ENCODE measurements at regions not wholly inside any gene's neighbourhood (a gene's known extent, or its start where the extent isn't known, plus 50 kb on each side); places are given as distances from the start of the nearest gene placed in this dataset.

DNA sequence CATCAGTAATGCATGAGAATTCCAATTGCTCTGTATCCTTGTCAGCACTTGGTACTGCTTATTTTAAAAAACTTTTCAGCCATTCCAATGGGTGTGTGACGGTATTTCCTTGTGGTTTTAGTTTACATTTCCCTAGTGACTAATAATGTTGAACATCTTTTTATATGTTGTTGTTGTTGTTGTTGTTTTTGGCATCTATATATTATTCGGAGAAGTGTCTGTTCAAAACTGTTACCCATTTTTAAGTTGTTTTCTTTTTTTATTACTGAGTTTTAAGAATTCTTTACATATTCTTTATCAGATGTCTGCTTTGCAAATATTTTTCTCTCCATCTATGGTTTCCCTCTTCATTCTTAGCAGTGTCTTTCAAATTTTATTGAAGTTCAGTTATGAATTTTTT lies 231.1 kb upstream of the POU3F1 start:
- DNase-seq (no peak), ATAC-seq (ENCODE audit: low read depth in 2 of 2) (no peak)
- no peaks in the 10 kb centered on the region for H3K4me1 Mint-ChIP-seq
- peaks cover 8 to 34% (median 24%) of the 10 kb centered on the region in 7 donors for H3K9me3 Mint-ChIP-seq
- no peak overlapping the region for H3K27ac Mint-ChIP-seq
- no peak overlapping the region for H3K4me3 Mint-ChIP-seq
- peaks cover 9 to 24% of the 10 kb centered on the region in 2 donors for H3K36me3 Mint-ChIP-seq
- peaks cover 20 to 44% (median 36%) of the 10 kb centered on the region in 3 donors for H3K27me3 Mint-ChIP-seq

- Mint-ChIP-seq H3K9me3 (peaks cover 8 to 34% (median 22%) of the 10 kb centered on the region in 7 donors), H3K27me3 (peaks cover 19 to 45% (median 36%) of the 10 kb centered on the region in 3 donors)
These were observed 229.4 kb upstream of the POU3F1 start for GRCh38 chr1:38275960-38276359.

GRCh38 chr1:38274974-38275373 lies 228.4 kb upstream of the POU3F1 start:
- Mint-ChIP-seq H3K4me3 (no peak overlapping the region), H3K27me3 (peaks cover 29 to 50% (median 40%) of the 10 kb centered on the region in 3 donors), H3K27ac (peak overlapping the region in 2 of 6 donors; percentile 10 to 40), H3K4me1 (peaks cover 0 to 1% (median 0%) of the 10 kb centered on the region in 3 donors), H3K36me3 (peaks cover 9 to 24% of the 10 kb centered on the region in 2 donors), H3K9me3 (peaks cover 8 to 30% (median 21%) of the 10 kb centered on the region in 7 donors)
- no peak for DNase-seq
- ATAC-seq (ENCODE audit: low read depth in 2 of 2) = no peak

More at GRCh38 chr1:38275960-38276359, 229.4 kb upstream of the POU3F1 start:
- DNase-seq (no peak), ATAC-seq (ENCODE audit: low read depth in 2 of 2) (no peak)
- Mint-ChIP-seq H3K27ac (no peak overlapping the region), H3K4me1 (no peaks in the 10 kb centered on the region), H3K4me3 (no peak overlapping the region), H3K36me3 (peaks cover 9 to 24% of the 10 kb centered on the region in 2 donors)

DNA sequence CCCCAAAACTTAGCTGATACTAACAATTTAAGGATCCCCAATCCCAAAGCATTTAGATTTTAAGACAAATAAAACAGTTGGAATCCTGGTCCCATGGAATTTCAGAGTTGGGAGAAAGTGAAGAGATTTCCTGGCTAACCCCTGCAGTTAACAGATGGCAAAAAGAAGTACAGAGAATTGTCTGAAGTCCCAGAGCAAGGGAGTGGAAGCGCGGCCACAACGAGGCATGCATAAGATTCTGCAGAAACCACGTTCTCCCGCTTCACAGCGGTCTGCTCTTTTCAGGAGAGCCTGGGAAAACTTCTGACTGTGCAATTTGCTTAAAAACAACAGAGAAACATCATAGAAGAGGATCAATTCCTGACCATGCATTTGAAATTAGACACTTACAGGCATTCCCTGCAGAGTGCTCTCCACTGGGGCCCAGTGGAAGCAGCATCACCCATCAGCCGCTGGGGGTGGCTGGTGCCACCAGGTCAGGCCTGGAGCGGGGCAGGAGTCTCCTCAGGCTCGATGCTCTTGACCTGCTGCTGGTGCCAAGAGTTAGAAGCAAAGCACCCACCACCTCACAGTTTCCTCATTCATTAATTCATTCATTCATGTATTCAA lies 226.7 kb upstream of the POU3F1 start:
- no peak overlapping the region for H3K27ac Mint-ChIP-seq
- no peak overlapping the region for H3K4me3 Mint-ChIP-seq
- DNase-seq = no peak
- H3K27me3 Mint-ChIP-seq = peaks cover 38 to 60% (median 41%) of the 10 kb centered on the region in 3 donors
- ATAC-seq (ENCODE audit: low read depth in 2 of 2) = no peak
- H3K4me1 Mint-ChIP-seq = peaks cover 0 to 1% (median 0%) of the 10 kb centered on the region in 3 donors
- peaks cover 5 to 8% of the 10 kb centered on the region in 2 donors for H3K36me3 Mint-ChIP-seq
- peaks cover 0 to 14% (median 7%) of the 10 kb centered on the region in 7 donors for H3K9me3 Mint-ChIP-seq

DNA sequence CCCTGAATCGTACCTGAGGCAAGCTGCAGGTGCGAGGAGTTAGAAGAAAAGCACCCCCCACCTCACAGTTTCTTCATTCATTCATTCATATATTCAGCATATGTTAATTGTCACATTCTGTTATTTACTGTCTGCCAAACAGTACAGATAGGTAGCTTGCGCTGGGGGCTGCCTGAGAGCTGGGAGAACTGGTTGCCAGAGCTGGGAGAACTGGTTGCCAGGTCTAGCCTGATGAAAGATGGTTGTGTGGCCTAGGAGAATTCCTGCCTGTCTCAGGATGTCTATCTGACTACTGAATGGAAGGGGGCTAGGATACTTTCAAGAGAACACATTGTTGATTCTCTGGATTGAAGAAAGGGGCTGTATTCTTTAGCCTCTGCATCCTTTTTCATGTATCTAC lies 225.9 kb upstream of the POU3F1 start:
- Mint-ChIP-seq H3K36me3 (peaks cover 0 to under 1% of the 10 kb centered on the region in 2 donors), H3K9me3 (peaks cover 0 to 6% (median under 1%) of the 10 kb centered on the region in 7 donors), H3K4me3 (peak overlapping the region in 1 of 8 donors; percentile 1), H3K27ac (peak overlapping the region in 1 of 6 donors; percentile 69), H3K4me1 (peaks cover 0 to 1% (median 0%) of the 10 kb centered on the region in 3 donors), H3K27me3 (peaks cover 38 to 61% (median 49%) of the 10 kb centered on the region in 3 donors)
- DNase-seq (no peak), ATAC-seq (ENCODE audit: low read depth in 2 of 2) (no peak)

- ATAC-seq (ENCODE audit: low read depth in 2 of 2) = no peak
- Mint-ChIP-seq H3K36me3 (no peaks in the 10 kb centered on the region), H3K4me1 (peaks cover 0 to 1% (median 0%) of the 10 kb centered on the region in 3 donors), H3K27ac (no peak overlapping the region), H3K9me3 (peaks cover 0 to 2% (median 0%) of the 10 kb centered on the region in 7 donors), H3K4me3 (no peak overlapping the region), H3K27me3 (peaks cover 33 to 70% (median 61%) of the 10 kb centered on the region in 3 donors)
- no peak for DNase-seq
These were observed 224.4 kb upstream of the POU3F1 start for GRCh38 chr1:38270849-38271633.

- H3K27me3 Mint-ChIP-seq = peaks cover 32 to 72% (median 70%) of the 10 kb centered on the region in 3 donors
These were observed 223.6 kb upstream of the POU3F1 start for GRCh38 chr1:38269923-38270848.

DNA sequence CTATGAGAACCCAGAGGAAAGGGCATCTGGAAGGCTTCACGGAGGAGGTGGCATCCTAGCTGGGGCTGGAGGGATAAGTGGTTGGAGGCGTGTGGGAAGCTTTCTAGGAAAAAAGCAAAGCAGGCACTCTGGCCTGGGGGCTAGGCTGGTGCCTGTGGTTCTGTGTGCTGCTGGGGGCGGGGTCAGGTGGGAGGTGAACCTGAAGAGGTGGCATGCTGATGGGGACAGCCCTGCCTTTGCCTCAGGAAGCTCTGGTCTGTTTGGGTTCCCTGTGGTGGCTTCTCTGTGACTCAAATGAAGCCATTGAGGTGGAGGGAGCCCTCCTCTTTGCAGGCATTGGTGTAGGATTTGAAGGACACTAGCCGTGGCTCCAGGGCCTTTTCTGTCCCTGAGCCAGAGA lies 221.6 kb upstream of the POU3F1 start:
- Mint-ChIP-seq H3K9me3 (peaks cover 0 to 2% (median 0%) of the 10 kb centered on the region in 7 donors), H3K4me1 (peaks cover 0 to 1% (median 0%) of the 10 kb centered on the region in 3 donors), H3K27me3 (peaks cover 27 to 57% (median 56%) of the 10 kb centered on the region in 3 donors), H3K36me3 (no peaks in the 10 kb centered on the region), H3K27ac (no peak overlapping the region), H3K4me3 (no peak overlapping the region)
- no peak for ATAC-seq (ENCODE audit: low read depth in 2 of 2)
- DNase-seq = no peak

More at GRCh38 chr1:38269923-38270848, 223.6 kb upstream of the POU3F1 start:
- Mint-ChIP-seq H3K36me3 (no peaks in the 10 kb centered on the region), H3K27ac (peak overlapping the region in 1 of 6 donors; percentile 69), H3K4me1 (peaks cover 0 to 1% (median 0%) of the 10 kb centered on the region in 3 donors), H3K9me3 (peaks cover 0 to 2% (median 0%) of the 10 kb centered on the region in 7 donors), H3K4me3 (no peak overlapping the region)
- no peak for ATAC-seq (ENCODE audit: low read depth in 2 of 2)
- no peak for DNase-seq

GRCh38 chr1:38267037-38268036 lies 220.7 kb upstream of the POU3F1 start:
- no peak for DNase-seq
- Mint-ChIP-seq H3K9me3 (peaks cover 0 to 2% (median 0%) of the 10 kb centered on the region in 7 donors), H3K36me3 (no peaks in the 10 kb centered on the region), H3K4me1 (peaks cover 0 to 1% (median 0%) of the 10 kb centered on the region in 3 donors), H3K27ac (peak overlapping the region in 1 of 6 donors; percentile 79), H3K27me3 (peaks cover 27 to 49% (median 49%) of the 10 kb centered on the region in 3 donors), H3K4me3 (no peak overlapping the region)
- ATAC-seq (ENCODE audit: low read depth in 2 of 2) = no peak

GRCh38 chr1:38266197-38266520 lies 219.6 kb upstream of the POU3F1 start:
- ATAC-seq (ENCODE audit: low read depth in 2 of 2) = no peak

DNA sequence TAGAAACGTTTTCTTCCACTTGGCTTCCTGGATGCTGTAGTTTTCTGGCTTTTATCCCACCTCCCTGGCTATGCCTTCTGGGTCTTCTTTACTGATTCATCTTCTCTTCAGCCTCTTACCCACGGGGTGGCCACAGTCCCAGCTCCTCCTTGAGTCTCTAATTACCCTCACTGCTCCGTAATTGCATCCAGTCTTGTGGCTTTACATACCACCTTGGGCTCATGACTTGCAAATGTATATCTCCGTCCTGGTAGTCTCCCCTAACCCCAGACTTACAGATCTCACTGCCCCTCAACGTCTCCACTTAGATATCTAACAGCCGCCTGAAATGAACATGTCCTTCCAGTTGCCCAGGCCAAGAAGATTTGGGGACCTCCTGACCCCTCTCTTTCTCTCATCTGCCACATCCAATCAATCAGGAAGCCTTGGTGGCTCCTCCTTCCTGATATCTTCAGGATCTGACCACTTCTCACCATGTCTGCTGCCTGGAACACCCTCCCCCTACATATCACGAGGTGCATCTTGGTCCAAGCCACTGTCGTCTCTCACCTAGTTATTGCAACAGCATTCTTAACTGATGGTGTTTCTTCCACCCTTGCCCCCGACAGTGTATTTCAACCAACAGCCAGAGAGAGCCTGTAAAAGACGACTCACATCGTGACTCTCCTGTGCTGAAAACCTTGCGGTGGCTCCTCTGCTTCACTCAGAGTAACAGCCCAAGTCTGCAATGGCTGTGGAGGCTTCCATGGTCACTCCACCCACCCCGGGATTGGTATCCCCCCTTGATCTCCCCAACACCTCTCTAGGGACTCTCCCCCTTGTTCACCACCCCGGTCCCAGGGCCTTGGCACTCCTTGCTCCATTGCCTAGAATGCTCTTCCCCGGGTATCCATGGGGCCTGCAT lies 219.0 kb upstream of the POU3F1 start:
- no peak for DNase-seq
- ATAC-seq (ENCODE audit: low read depth in 2 of 2) = no peak
- H3K4me1 Mint-ChIP-seq = no peaks in the 10 kb centered on the region
- peaks cover 0 to 5% (median 0%) of the 10 kb centered on the region in 7 donors for H3K9me3 Mint-ChIP-seq
- H3K27me3 Mint-ChIP-seq = peaks cover 19 to 49% (median 45%) of the 10 kb centered on the region in 3 donors
- no peaks in the 10 kb centered on the region for H3K36me3 Mint-ChIP-seq
- H3K27ac Mint-ChIP-seq = peak overlapping the region in 1 of 6 donors; percentile 33
- no peak overlapping the region for H3K4me3 Mint-ChIP-seq

More at GRCh38 chr1:38266197-38266520, 219.6 kb upstream of the POU3F1 start:
- Mint-ChIP-seq H3K4me1 (peaks cover 0 to 1% (median 0%) of the 10 kb centered on the region in 3 donors), H3K36me3 (no peaks in the 10 kb centered on the region), H3K27me3 (peaks cover 24 to 48% (median 45%) of the 10 kb centered on the region in 3 donors), H3K9me3 (no peaks in the 10 kb centered on the region), H3K4me3 (peak overlapping the region in 1 of 8 donors; percentile 56), H3K27ac (no peak overlapping the region)
- no peak for DNase-seq

Measured in naive B cell (primary cell).